Loucy (cell line): ENCODE measurements at regions not wholly inside any gene's neighbourhood (a gene's known extent, or its start where the extent isn't known, plus 50 kb on each side); places are given as distances from the start of the nearest gene placed in this dataset.

ENCODE experiments used
- EZH2phosphoT487 ChIP-seq: fragments of 200-600 bp; IDR thresholded peaks from 2 replicates; pipeline ENCODE4 v1.6.1; 2018; ENCODE audit warnings: antibody characterized with exemption, mild to moderate bottlenecking, moderate library complexity, borderline replicate concordance
- TF ChIP-seq, protein P1 (sequence below): fragments of 200-600 bp; sonication (generic); conservative IDR thresholded peaks from 2 replicates; pipeline ENCODE4 v1.5.1; 2014; ENCODE audit warnings: mild to moderate bottlenecking, antibody characterized with exemption, low read length

DNA sequence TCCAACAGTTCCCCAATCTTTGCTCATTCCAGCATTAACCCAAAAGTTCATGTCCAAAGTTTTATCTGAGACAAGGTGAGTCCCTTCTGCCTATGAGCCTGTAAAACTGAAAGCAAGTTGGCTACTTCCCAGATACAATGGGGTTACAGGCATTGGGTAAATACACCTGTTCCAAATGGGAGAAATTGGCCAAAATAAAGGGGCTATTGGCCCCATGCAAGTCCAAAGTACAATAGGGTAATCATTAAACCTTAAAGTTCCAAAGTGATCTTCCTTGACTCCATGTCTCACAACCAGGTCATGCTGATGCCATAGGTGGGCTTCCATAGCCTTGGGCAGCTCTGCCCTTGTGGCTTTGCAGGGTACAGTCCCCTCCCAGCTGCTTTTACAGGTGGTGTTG, 511.7 kb upstream of the KLHL4 start:
- TF ChIP-seq, protein P1, sequence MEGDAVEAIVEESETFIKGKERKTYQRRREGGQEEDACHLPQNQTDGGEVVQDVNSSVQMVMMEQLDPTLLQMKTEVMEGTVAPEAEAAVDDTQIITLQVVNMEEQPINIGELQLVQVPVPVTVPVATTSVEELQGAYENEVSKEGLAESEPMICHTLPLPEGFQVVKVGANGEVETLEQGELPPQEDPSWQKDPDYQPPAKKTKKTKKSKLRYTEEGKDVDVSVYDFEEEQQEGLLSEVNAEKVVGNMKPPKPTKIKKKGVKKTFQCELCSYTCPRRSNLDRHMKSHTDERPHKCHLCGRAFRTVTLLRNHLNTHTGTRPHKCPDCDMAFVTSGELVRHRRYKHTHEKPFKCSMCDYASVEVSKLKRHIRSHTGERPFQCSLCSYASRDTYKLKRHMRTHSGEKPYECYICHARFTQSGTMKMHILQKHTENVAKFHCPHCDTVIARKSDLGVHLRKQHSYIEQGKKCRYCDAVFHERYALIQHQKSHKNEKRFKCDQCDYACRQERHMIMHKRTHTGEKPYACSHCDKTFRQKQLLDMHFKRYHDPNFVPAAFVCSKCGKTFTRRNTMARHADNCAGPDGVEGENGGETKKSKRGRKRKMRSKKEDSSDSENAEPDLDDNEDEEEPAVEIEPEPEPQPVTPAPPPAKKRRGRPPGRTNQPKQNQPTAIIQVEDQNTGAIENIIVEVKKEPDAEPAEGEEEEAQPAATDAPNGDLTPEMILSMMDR: no peak
- TF ChIP-seq EZH2phosphoT487: no peak
